DND-41 (cell line): ENCODE measurements at regions not wholly inside any gene's neighbourhood (a gene's known extent, or its start where the extent isn't known, plus 50 kb on each side); places are given as distances from the start of the nearest gene placed in this dataset.

ENCODE experiments used
- CTCF ChIP-seq: IDR thresholded peaks from 2 replicates; pipeline ENCODE4 v1.5.1; 2012; ENCODE audit warnings: borderline replicate concordance, low read length, moderate library complexity, mild to moderate bottlenecking; ENCODE audit not compliant: poor library complexity, severe bottlenecking; ENCODE audit errors: extremely low read depth
- EZH2 ChIP-seq: IDR thresholded peaks from 3 replicates; pipeline ENCODE4 v1.6.1; 2012; ENCODE audit warnings: borderline replicate concordance, low read depth, mild to moderate bottlenecking, moderate library complexity, low read length, inconsistent platforms; ENCODE audit not compliant: severe bottlenecking

GRCh38 chr2:7956126-7956689 lies 725.6 kb upstream of the ID2 start:
- TF ChIP-seq EZH2 = no peak
- no peak for TF ChIP-seq CTCF
